ENCODE measurements at regions not wholly inside any gene's neighbourhood (a gene's known extent, or its start where the extent isn't known, plus 50 kb on each side); places are given as distances from the start of the nearest gene placed in this dataset.
"Not testable (repeated sequence)": the region's sequence is repeated elsewhere in the genome, so short reads cannot be mapped to it uniquely, and the experiment has no call there.

GRCh38 chr21:18715606-18716005, 312.0 kb upstream of the TMPRSS15 start:
- DNase-seq (ENCODE audit: low read depth, low spot score) = no peak

- no peak for DNase-seq (ENCODE audit: low read depth, low spot score)
Measured at GRCh38 chr21:18716578-18717138, 313.1 kb upstream of the TMPRSS15 start.

- no peak for DNase-seq (ENCODE audit: low read depth, low spot score)
Measured at GRCh38 chr21:18722193-18722592, 318.6 kb upstream of the TMPRSS15 start.

GRCh38 chr21:18723171-18723570, 319.6 kb upstream of the TMPRSS15 start:
- no peak for DNase-seq (ENCODE audit: low read depth, low spot score)

- DNase-seq (ENCODE audit: low read depth, low spot score) = no peak
Measured at GRCh38 chr21:18725653-18726052, 322.1 kb upstream of the TMPRSS15 start.

GRCh38 chr21:18741954-18742353, 338.4 kb upstream of the TMPRSS15 start:
- DNase-seq (ENCODE audit: low read depth, low spot score) = no peak

- DNase-seq (ENCODE audit: low read depth, low spot score) = no peak
Measured at GRCh38 chr21:18743531-18743930, 339.9 kb upstream of the TMPRSS15 start.

- no peak for DNase-seq (ENCODE audit: low read depth, low spot score)
Measured at GRCh38 chr21:18744840-18745239, 341.3 kb upstream of the TMPRSS15 start.

GRCh38 chr21:18752894-18753293, 349.3 kb upstream of the TMPRSS15 start:
- not testable (repeated sequence) for DNase-seq (ENCODE audit: low read depth, low spot score)

GRCh38 chr21:18756272-18756671, 352.7 kb upstream of the TMPRSS15 start:
- not testable (repeated sequence) for DNase-seq (ENCODE audit: low read depth, low spot score)

- no peak for DNase-seq (ENCODE audit: low read depth, low spot score)
Measured at GRCh38 chr21:18759267-18759666, 355.7 kb upstream of the TMPRSS15 start.

- no peak for DNase-seq (ENCODE audit: low read depth, low spot score)
Measured at GRCh38 chr21:18759751-18760161, 356.2 kb upstream of the TMPRSS15 start.

- DNase-seq (ENCODE audit: low read depth, low spot score) = no peak
Measured at GRCh38 chr21:18760247-18760646, 356.7 kb upstream of the TMPRSS15 start.

GRCh38 chr21:18764720-18765119, 361.1 kb upstream of the TMPRSS15 start:
- no peak for DNase-seq (ENCODE audit: low read depth, low spot score)

- DNase-seq (ENCODE audit: low read depth, low spot score) = no peak
Measured at GRCh38 chr21:18769599-18769998, 366.0 kb upstream of the TMPRSS15 start.

GRCh38 chr21:18771845-18772380, 368.3 kb upstream of the TMPRSS15 start:
- no peak for DNase-seq (ENCODE audit: low read depth, low spot score)

GRCh38 chr21:18772404-18772803, 368.8 kb upstream of the TMPRSS15 start:
- DNase-seq (ENCODE audit: low read depth, low spot score) = no peak

- DNase-seq (ENCODE audit: low read depth, low spot score) = no peak
Measured at GRCh38 chr21:18772897-18773296, 369.3 kb upstream of the TMPRSS15 start.

GRCh38 chr21:18776936-18777335, 373.4 kb upstream of the TMPRSS15 start:
- no peak for DNase-seq (ENCODE audit: low read depth, low spot score)

GRCh38 chr21:18782721-18783120, 379.1 kb upstream of the TMPRSS15 start:
- no peak for DNase-seq (ENCODE audit: low read depth, low spot score)

GRCh38 chr21:18801468-18801867, 397.9 kb upstream of the TMPRSS15 start:
- no peak for DNase-seq (ENCODE audit: low read depth, low spot score)

GRCh38 chr21:18803624-18804023, 400.0 kb upstream of the TMPRSS15 start:
- no peak for DNase-seq (ENCODE audit: low read depth, low spot score)

- no peak for DNase-seq (ENCODE audit: low read depth, low spot score)
Measured at GRCh38 chr21:18810136-18810535, 406.6 kb upstream of the TMPRSS15 start.

- DNase-seq (ENCODE audit: low read depth, low spot score) = no peak
Measured at GRCh38 chr21:18812308-18812707, 408.7 kb upstream of the TMPRSS15 start.
